Erythroblast (primary cell): ENCODE measurements at regions not wholly inside any gene's neighbourhood (a gene's known extent, or its start where the extent isn't known, plus 50 kb on each side); places are given as distances from the start of the nearest gene placed in this dataset.

Experiments
- GATA1 ChIP-seq: IDR thresholded peaks from 2 replicates; pipeline ENCODE4 v1.6.1; 2011; ENCODE audit warnings: low read depth, mild to moderate bottlenecking, control low read depth, low read length, moderate library complexity
- POLR2A ChIP-seq: IDR thresholded peaks from 2 replicates; pipeline ENCODE4 v1.6.1; 2011; ENCODE audit warnings: mild to moderate bottlenecking, low read length

DNA sequence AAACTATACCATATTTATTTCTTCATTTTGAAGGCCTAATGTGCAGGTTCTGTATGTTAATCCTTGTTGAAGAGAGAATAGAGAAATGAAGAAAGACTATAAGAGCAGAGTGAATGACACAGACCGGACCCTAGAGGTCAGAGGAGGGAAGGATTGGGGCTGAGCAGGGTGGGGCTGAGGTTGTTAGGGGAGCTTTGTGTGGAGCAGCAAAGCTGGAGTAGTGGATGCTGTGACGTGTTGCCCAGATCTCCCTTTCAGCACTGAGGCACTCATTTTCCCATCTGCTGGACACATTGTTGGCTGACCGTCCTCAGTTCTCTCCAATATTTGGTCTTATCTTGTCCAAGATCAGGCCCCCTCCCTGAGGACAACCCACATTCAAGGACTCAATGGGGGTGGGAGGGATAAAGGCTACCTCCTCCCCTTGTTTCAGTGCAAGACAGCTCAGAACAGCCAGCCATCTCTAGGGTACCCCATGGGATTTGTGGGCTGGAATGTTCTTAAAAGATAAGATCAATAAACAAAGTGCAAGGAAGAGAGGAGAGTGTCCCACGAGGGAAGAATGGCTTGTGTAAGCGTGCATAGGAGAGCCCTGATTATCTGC lies 143.6 kb downstream of the TDRD15 start:
- TF ChIP-seq POLR2A, result no peak
- TF ChIP-seq GATA1, result no peak
